Keratinocyte (primary cell): ENCODE measurements at regions not wholly inside any gene's neighbourhood (a gene's known extent, or its start where the extent isn't known, plus 50 kb on each side); places are given as distances from the start of the nearest gene placed in this dataset.

ENCODE experiments used
- DNase-seq: peaks from one replicate; pipeline ENCODE4 v3.0.0-alpha.2; 2011; ENCODE audit warnings: low read depth, missing footprints, low spot score
- FAIRE-seq: peaks from 2 replicates; lab custom pipeline; 2011; peaks lifted over from hg19 to GRCh38; lab: Jason Lieb, UNC
- H2AFZ ChIP-seq: 2 replicates; pipeline ENCODE4 v1.6.0; 2012; ENCODE audit warnings: low read length, control low read depth, inconsistent platforms; ENCODE audit not compliant: control insufficient read depth
- H3K27ac ChIP-seq: 2 replicates; pipeline ENCODE4 v1.5.1; 2011; ENCODE audit warnings: low read length; ENCODE audit not compliant: control insufficient read depth, insufficient read depth
- H3K27me3 ChIP-seq: 3 replicates; pipeline ENCODE4 v1.6.0; 2011; ENCODE audit warnings: low read length; ENCODE audit not compliant: control insufficient read depth, insufficient read depth; ENCODE audit errors: extremely low read depth
- H3K36me3 ChIP-seq, 2 experiments: 2 replicates in 1 of 2; 3 replicates in 1 of 2; pipeline ENCODE4 v1.5.1; 2011; ENCODE audit warnings: low read length in 2 of 2, mild to moderate bottlenecking in 1 of 2; ENCODE audit not compliant: control insufficient read depth in 2 of 2, insufficient read depth in 2 of 2; ENCODE audit errors: extremely low read depth in 1 of 2
- H3K4me1 ChIP-seq: 3 replicates; pipeline ENCODE4 v1.5.1; 2011; ENCODE audit warnings: low read length; ENCODE audit not compliant: control insufficient read depth, insufficient read depth; ENCODE audit errors: extremely low read depth
- H3K4me2 ChIP-seq: 3 replicates; pipeline ENCODE4 v1.6.0; 2011; ENCODE audit warnings: low read depth, low read length; ENCODE audit not compliant: control insufficient read depth, insufficient read depth; ENCODE audit errors: extremely low read depth
- H3K4me3 ChIP-seq, 3 experiments: fragments of 200-600 bp in 1 of 3; sonication (generic) in 1 of 3; 2 replicates in 2 of 3; 3 replicates in 1 of 3; pipeline ENCODE4 v1.5.1; 2011 to 2016; ENCODE audit warnings: low read length in 3 of 3, mild to moderate bottlenecking in 3 of 3, control low read depth in 2 of 3, inconsistent platforms in 1 of 3, low read depth in 1 of 3, mixed read lengths in 1 of 3, mixed run types in 1 of 3, moderate library complexity in 1 of 3; ENCODE audit not compliant: control insufficient read depth in 2 of 3, insufficient read depth in 2 of 3; ENCODE audit errors: extremely low read depth in 1 of 3
- H3K79me2 ChIP-seq: 2 replicates; pipeline ENCODE4 v1.6.0; 2012; ENCODE audit warnings: low read length; ENCODE audit not compliant: control insufficient read depth, insufficient read depth
- H3K9ac ChIP-seq: 3 replicates; pipeline ENCODE4 v1.6.0; 2011; ENCODE audit warnings: low read length; ENCODE audit not compliant: control insufficient read depth, insufficient read depth; ENCODE audit errors: extremely low read depth
- H3K9me1 ChIP-seq: 3 replicates; pipeline ENCODE4 v1.6.0; 2011; ENCODE audit warnings: low read length; ENCODE audit not compliant: control insufficient read depth, insufficient read depth; ENCODE audit errors: extremely low read depth
- H3K9me3 ChIP-seq: 2 replicates; pipeline ENCODE4 v1.5.1; 2012; ENCODE audit warnings: low read depth, low read length; ENCODE audit not compliant: control insufficient read depth
- H4K20me1 ChIP-seq: 3 replicates; pipeline ENCODE4 v1.6.0; 2011; ENCODE audit warnings: low read length; ENCODE audit not compliant: control insufficient read depth, insufficient read depth; ENCODE audit errors: extremely low read depth
- EZH2 ChIP-seq: IDR thresholded peaks from one replicate; pipeline ENCODE4 v1.6.1; 2012; ENCODE audit warnings: inconsistent platforms, mild to moderate bottlenecking, low read length, moderate library complexity
- dilution Hi-C: fragments of 300-500 bp; cut with MboI; formaldehyde crosslinking; loops from one replicate; pipeline ENCODE4 v1.7.0; 2020; ENCODE audit warnings: low sequenced_read_pairs; ENCODE audit not compliant: extremely low pct_ligation_motif_present
- TF ChIP-seq, protein P1 (sequence below), 3 experiments: IDR thresholded peaks in 1 of 3; conservative IDR thresholded peaks in 1 of 3; optimal IDR thresholded peaks in 1 of 3; 2 replicates in 2 of 3; 3 replicates in 1 of 3; pipeline versions ENCODE3 to v1.5.1; 2011; ENCODE audit warnings: low read length in 3 of 3, mild to moderate bottlenecking in 3 of 3, moderate library complexity in 2 of 3, control low read depth in 1 of 3, inconsistent platforms in 1 of 3; ENCODE audit not compliant: insufficient read depth in 2 of 3; ENCODE audit errors: extremely low read depth in 1 of 3

GRCh38 chr12:92547906-92548305, 154.9 kb upstream of the PLEKHG7 start:
- Histone ChIP-seq H3K9me3 (no peaks in the 10 kb centered on the region), H3K27me3 (no peaks in the 10 kb centered on the region), H3K27ac (no peak overlapping the region), H3K4me3 (no peak overlapping the region), H4K20me1 (no peaks in the 10 kb centered on the region), H3K79me2 (no peaks in the 10 kb centered on the region), H3K4me1 (peaks cover 24% of the 10 kb centered on the region), H2AFZ (no peak overlapping the region), H3K9ac (no peak overlapping the region), H3K9me1 (no peaks in the 10 kb centered on the region), H3K36me3 (no peaks in the 10 kb centered on the region), H3K4me2 (no peak overlapping the region)
- DNase-seq (no peak), FAIRE-seq (no peak)
- TF ChIP-seq, protein P1, sequence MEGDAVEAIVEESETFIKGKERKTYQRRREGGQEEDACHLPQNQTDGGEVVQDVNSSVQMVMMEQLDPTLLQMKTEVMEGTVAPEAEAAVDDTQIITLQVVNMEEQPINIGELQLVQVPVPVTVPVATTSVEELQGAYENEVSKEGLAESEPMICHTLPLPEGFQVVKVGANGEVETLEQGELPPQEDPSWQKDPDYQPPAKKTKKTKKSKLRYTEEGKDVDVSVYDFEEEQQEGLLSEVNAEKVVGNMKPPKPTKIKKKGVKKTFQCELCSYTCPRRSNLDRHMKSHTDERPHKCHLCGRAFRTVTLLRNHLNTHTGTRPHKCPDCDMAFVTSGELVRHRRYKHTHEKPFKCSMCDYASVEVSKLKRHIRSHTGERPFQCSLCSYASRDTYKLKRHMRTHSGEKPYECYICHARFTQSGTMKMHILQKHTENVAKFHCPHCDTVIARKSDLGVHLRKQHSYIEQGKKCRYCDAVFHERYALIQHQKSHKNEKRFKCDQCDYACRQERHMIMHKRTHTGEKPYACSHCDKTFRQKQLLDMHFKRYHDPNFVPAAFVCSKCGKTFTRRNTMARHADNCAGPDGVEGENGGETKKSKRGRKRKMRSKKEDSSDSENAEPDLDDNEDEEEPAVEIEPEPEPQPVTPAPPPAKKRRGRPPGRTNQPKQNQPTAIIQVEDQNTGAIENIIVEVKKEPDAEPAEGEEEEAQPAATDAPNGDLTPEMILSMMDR (optimal IDR thresholded peaks at IDR 0.05 in 1 of 3, IDR thresholded peaks at IDR 0.05 in 1 of 3, conservative IDR thresholded peaks at IDR 0.05 in 1 of 3; ENCODE audit: extremely low read depth in 1 of 3, insufficient read depth in 2 of 3, low read length in 3 of 3) = no peak
- TF ChIP-seq EZH2 = no peak
- dilution Hi-C loops = no loop called here

DNA sequence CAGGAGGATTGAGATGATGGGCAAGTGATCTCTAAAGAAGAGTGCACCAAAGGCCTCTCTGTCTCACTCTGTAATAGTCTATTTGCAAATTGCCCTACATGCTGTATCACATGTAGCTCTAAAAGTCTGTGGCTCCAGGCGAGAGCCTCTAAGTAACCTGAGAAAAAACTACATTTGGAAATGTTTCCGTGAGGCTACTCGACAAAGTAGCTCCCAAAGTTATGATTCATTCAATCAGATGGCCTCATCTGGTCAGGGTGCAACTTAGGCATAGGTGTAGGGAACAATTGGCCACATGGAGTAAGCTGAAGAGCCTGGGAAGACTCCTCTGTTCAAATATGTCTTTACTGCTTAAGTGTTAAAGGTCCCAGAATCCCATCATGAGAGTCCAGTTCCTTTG, 155.4 kb upstream of the PLEKHG7 start:
- H3K9me3 ChIP-seq = no peaks in the 10 kb centered on the region
- no peaks in the 10 kb centered on the region for H3K36me3 ChIP-seq
- H3K79me2 ChIP-seq = no peaks in the 10 kb centered on the region
- H3K9me1 ChIP-seq = no peaks in the 10 kb centered on the region
- no peak for FAIRE-seq
- no peak overlapping the region for H3K4me3 ChIP-seq
- dilution Hi-C loops = no loop called here
- no peak overlapping the region for H3K4me2 ChIP-seq
- H4K20me1 ChIP-seq = no peaks in the 10 kb centered on the region
- H2AFZ ChIP-seq = no peak overlapping the region
- TF ChIP-seq, protein P1 (optimal IDR thresholded peaks at IDR 0.05 in 1 of 3, IDR thresholded peaks at IDR 0.05 in 1 of 3, conservative IDR thresholded peaks at IDR 0.05 in 1 of 3; ENCODE audit: extremely low read depth in 1 of 3, insufficient read depth in 2 of 3, low read length in 3 of 3) = no peak
- TF ChIP-seq EZH2 = no peak
- no peak for DNase-seq
- no peaks in the 10 kb centered on the region for H3K27me3 ChIP-seq
- H3K9ac ChIP-seq = no peak overlapping the region
- no peak overlapping the region for H3K27ac ChIP-seq
- H3K4me1 ChIP-seq = peaks cover 19% of the 10 kb centered on the region
